Mesothelial cell of epicardium (in vitro differentiated cells): ENCODE measurements at regions not wholly inside any gene's neighbourhood (a gene's known extent, or its start where the extent isn't known, plus 50 kb on each side); places are given as distances from the start of the nearest gene placed in this dataset.
"Not testable (repeated sequence)": the region's sequence is repeated elsewhere in the genome, so short reads cannot be mapped to it uniquely, and the experiment has no call there.

Experiments used
- DNase-seq, 2 experiments: peaks; one replicate each; pipeline ENCODE4 v3.0.0; 2021; ENCODE audit warnings: low spot score in 2 of 2; ENCODE audit not compliant: unreplicated experiment in 2 of 2
- H3K27ac Mint-ChIP-seq: 2 replicates; pipeline ENCODE4 v1.8.0; 2021; ENCODE audit warnings: mixed read lengths
- H3K27me3 Mint-ChIP-seq: 2 replicates; pipeline ENCODE4 v1.8.0; 2021; ENCODE audit warnings: low read depth, mixed read lengths
- H3K36me3 Mint-ChIP-seq: 2 replicates; pipeline ENCODE4 v1.8.0; 2021; ENCODE audit warnings: mixed read lengths
- H3K4me1 Mint-ChIP-seq: 2 replicates; pipeline ENCODE4 v1.8.0; 2021; ENCODE audit warnings: mixed read lengths
- H3K4me3 Mint-ChIP-seq: 2 replicates; pipeline ENCODE4 v1.8.0; 2021; ENCODE audit warnings: mild to moderate bottlenecking, moderate library complexity, mixed read lengths
- H3K9me3 Mint-ChIP-seq: 2 replicates; pipeline ENCODE4 v1.8.0; 2021; ENCODE audit warnings: mixed read lengths
- TF ChIP-seq, protein P1 (sequence below): fragments of 200-600 bp; sonication (generic); IDR thresholded peaks from one replicate; pipeline ENCODE4 v1.5.0; 2021; ENCODE audit warnings: antibody characterized with exemption; ENCODE audit not compliant: unreplicated experiment

- H3K36me3 Mint-ChIP-seq = peaks cover 15% of the 10 kb centered on the region
Measured at GRCh38 chr5:60436518-60436917, 263.4 kb downstream of the DEPDC1B start.

GRCh38 chr5:60435808-60436207, 264.2 kb downstream of the DEPDC1B start:
- H3K4me1 Mint-ChIP-seq = peaks cover 26% of the 10 kb centered on the region
- H3K27ac Mint-ChIP-seq = peak overlapping the region; percentile 64
- DNase-seq = no peak
- H3K27me3 Mint-ChIP-seq = no peaks in the 10 kb centered on the region
- H3K9me3 Mint-ChIP-seq = peaks cover 18% of the 10 kb centered on the region
- peaks cover 14% of the 10 kb centered on the region for H3K36me3 Mint-ChIP-seq
- H3K4me3 Mint-ChIP-seq = no peak overlapping the region
- TF ChIP-seq, protein P1, sequence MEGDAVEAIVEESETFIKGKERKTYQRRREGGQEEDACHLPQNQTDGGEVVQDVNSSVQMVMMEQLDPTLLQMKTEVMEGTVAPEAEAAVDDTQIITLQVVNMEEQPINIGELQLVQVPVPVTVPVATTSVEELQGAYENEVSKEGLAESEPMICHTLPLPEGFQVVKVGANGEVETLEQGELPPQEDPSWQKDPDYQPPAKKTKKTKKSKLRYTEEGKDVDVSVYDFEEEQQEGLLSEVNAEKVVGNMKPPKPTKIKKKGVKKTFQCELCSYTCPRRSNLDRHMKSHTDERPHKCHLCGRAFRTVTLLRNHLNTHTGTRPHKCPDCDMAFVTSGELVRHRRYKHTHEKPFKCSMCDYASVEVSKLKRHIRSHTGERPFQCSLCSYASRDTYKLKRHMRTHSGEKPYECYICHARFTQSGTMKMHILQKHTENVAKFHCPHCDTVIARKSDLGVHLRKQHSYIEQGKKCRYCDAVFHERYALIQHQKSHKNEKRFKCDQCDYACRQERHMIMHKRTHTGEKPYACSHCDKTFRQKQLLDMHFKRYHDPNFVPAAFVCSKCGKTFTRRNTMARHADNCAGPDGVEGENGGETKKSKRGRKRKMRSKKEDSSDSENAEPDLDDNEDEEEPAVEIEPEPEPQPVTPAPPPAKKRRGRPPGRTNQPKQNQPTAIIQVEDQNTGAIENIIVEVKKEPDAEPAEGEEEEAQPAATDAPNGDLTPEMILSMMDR = no peak

More at GRCh38 chr5:60436518-60436917, 263.4 kb downstream of the DEPDC1B start:
- TF ChIP-seq, protein P1 = no peak
- peak overlapping the region; percentile 32 for H3K27ac Mint-ChIP-seq
- no peak for DNase-seq
- H3K27me3 Mint-ChIP-seq = no peaks in the 10 kb centered on the region
- peaks cover 22% of the 10 kb centered on the region for H3K9me3 Mint-ChIP-seq
- H3K4me1 Mint-ChIP-seq = peaks cover 26% of the 10 kb centered on the region
- no peak overlapping the region for H3K4me3 Mint-ChIP-seq

- H3K36me3 Mint-ChIP-seq = peaks cover 36% of the 10 kb centered on the region
- not testable (repeated sequence) for H3K4me1 Mint-ChIP-seq, H3K27me3 Mint-ChIP-seq, H3K27ac Mint-ChIP-seq, DNase-seq, H3K4me3 Mint-ChIP-seq
- peaks cover 42% of the 10 kb centered on the region for H3K9me3 Mint-ChIP-seq
Measured at GRCh38 chr5:60426189-60426588, 273.8 kb downstream of the DEPDC1B start.

- Mint-ChIP-seq H3K36me3 (peaks cover 40% of the 10 kb centered on the region), H3K9me3 (peaks cover 52% of the 10 kb centered on the region)
- DNase-seq, H3K27me3 Mint-ChIP-seq, H3K4me1 Mint-ChIP-seq, H3K27ac Mint-ChIP-seq, H3K4me3 Mint-ChIP-seq: not testable (repeated sequence)
Measured at GRCh38 chr5:60420773-60421172, 279.2 kb downstream of the DEPDC1B start.

GRCh38 chr5:60417500-60418181, 282.3 kb downstream of the DEPDC1B start:
- no peak for DNase-seq
- no peak overlapping the region for H3K27ac Mint-ChIP-seq
- H3K27me3 Mint-ChIP-seq = no peaks in the 10 kb centered on the region
- peaks cover 23% of the 10 kb centered on the region for H3K36me3 Mint-ChIP-seq
- peaks cover 8% of the 10 kb centered on the region for H3K4me1 Mint-ChIP-seq
- no peak overlapping the region for H3K4me3 Mint-ChIP-seq
- TF ChIP-seq, protein P1 = no peak
- peaks cover 31% of the 10 kb centered on the region for H3K9me3 Mint-ChIP-seq

DNA sequence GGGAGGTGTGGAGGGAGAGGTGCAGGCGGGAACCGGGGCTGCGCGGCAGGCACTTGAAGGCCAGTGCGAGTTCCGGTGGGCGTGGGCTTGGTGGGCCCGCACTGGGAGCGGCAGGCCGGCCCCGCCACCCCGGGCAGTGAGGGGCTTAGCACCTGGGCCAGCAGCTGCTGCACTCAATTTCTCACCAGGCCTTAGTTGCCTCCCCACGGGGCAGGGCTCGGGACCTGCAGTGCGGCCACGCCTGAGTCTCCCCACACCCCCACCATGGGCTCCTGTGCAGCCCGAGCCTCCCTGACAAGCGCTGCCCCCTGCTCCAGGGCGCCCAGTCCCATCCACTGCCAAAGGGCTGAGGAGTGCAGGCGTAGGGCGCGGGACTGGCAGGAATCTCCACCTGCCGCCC, 284.5 kb downstream of the DEPDC1B start:
- peaks cover 11% of the 10 kb centered on the region for H3K36me3 Mint-ChIP-seq
- H3K4me3 Mint-ChIP-seq = no peak overlapping the region
- DNase-seq = no peak
- peaks cover 16% of the 10 kb centered on the region for H3K9me3 Mint-ChIP-seq
- H3K27ac Mint-ChIP-seq = no peak overlapping the region
- peaks cover 9% of the 10 kb centered on the region for H3K4me1 Mint-ChIP-seq
- H3K27me3 Mint-ChIP-seq = no peaks in the 10 kb centered on the region
- TF ChIP-seq, protein P1 = no peak

- H3K4me1 Mint-ChIP-seq = peaks cover 37% of the 10 kb centered on the region
- DNase-seq = no peak
- H3K27ac Mint-ChIP-seq = no peak overlapping the region
- peaks cover 4% of the 10 kb centered on the region for H3K36me3 Mint-ChIP-seq
- no peaks in the 10 kb centered on the region for H3K27me3 Mint-ChIP-seq
- no peak overlapping the region for H3K4me3 Mint-ChIP-seq
- H3K9me3 Mint-ChIP-seq = no peaks in the 10 kb centered on the region
- TF ChIP-seq, protein P1 = no peak
Measured at GRCh38 chr5:60410427-60410826, 289.5 kb downstream of the DEPDC1B start.
